PC-9 (cell line): ENCODE measurements at regions not wholly inside any gene's neighbourhood (a gene's known extent, or its start where the extent isn't known, plus 50 kb on each side); places are given as distances from the start of the nearest gene placed in this dataset.

Source experiments
- BruUV-seq: library from RNA; stranded (reverse); fragments of 400-500 nt; replicated peaks from 2 replicates; lab custom pipeline; 2021; lab: Mats Ljungman, UMichigan
- CTCF ChIA-PET: fragments of 300-600 bp; sonication (Branson Sonifier 250); formaldehyde crosslinking; loops from one replicate; lab custom pipeline; 2022; ENCODE audit warnings: antibody characterized with exemption; lab: Charles Lee
- POLR2A ChIA-PET: fragments of 300-600 bp; sonication (Branson Sonifier 250); formaldehyde crosslinking; loops from one replicate; lab custom pipeline; 2022; ENCODE audit warnings: antibody characterized with exemption; ENCODE audit not compliant: unreplicated experiment; lab: Charles Lee
- DNase-seq, 2 experiments: peaks; one replicate each; pipeline versions ENCODE4 v3.0.0 to v3.0.0-alpha.2; 2015 to 2022; ENCODE audit warnings: mixed read lengths in 1 of 2
- H2AFZ ChIP-seq: fragments of 200-600 bp; sonication (generic); 2 replicates; pipeline ENCODE4 v1.8.1; 2017; ENCODE audit warnings: antibody characterized with exemption
- H3F3A ChIP-seq: fragments of 200-600 bp; sonication (generic); 2 replicates; pipeline ENCODE4 v1.8.1; 2017; ENCODE audit warnings: antibody characterized with exemption, mild to moderate bottlenecking, low read depth; ENCODE audit not compliant: insufficient read depth
- H3K27ac ChIP-seq: fragments of 200-600 bp; sonication (generic); 2 replicates; pipeline ENCODE4 v1.6.1; 2016; ENCODE audit warnings: mixed run types
- H3K27me3 ChIP-seq: fragments of 200-600 bp; sonication (generic); 2 replicates; pipeline ENCODE4 v1.6.1; 2016; ENCODE audit warnings: low read depth, mixed run types; ENCODE audit not compliant: insufficient read depth
- H3K36me3 ChIP-seq: fragments of 200-600 bp; sonication (generic); 2 replicates; pipeline ENCODE4 v1.6.1; 2016; ENCODE audit warnings: low read depth, mixed run types
- H3K4me1 ChIP-seq: fragments of 200-600 bp; sonication (generic); replicated peaks from 2 replicates; pipeline ENCODE4 v1.6.1; 2016; ENCODE audit warnings: mixed run types; ENCODE audit not compliant: insufficient read depth
- H3K4me2 ChIP-seq: fragments of 200-600 bp; sonication (generic); 2 replicates; pipeline ENCODE4 v1.6.1; 2017; ENCODE audit warnings: mixed run types
- H3K4me3 ChIP-seq: fragments of 200-600 bp; sonication (generic); 2 replicates; pipeline ENCODE4 v1.6.1; 2016; ENCODE audit warnings: mixed run types
- H3K79me2 ChIP-seq: fragments of 200-600 bp; sonication (generic); 2 replicates; pipeline ENCODE4 v1.6.1; 2017; ENCODE audit warnings: low read depth, mixed run types
- H3K9me2 ChIP-seq: fragments of 200-600 bp; sonication (generic); 2 replicates; pipeline ENCODE4 v1.8.1; 2017; ENCODE audit warnings: mild to moderate bottlenecking; ENCODE audit not compliant: insufficient read depth
- H3K9me3 ChIP-seq: fragments of 200-600 bp; sonication (generic); 2 replicates; pipeline ENCODE4 v1.8.1; 2016; ENCODE audit warnings: low read depth; ENCODE audit not compliant: insufficient read depth
- H4K20me1 ChIP-seq: fragments of 200-600 bp; sonication (generic); 2 replicates; pipeline ENCODE4 v1.8.1; 2017; ENCODE audit not compliant: insufficient read depth
- EZH2 ChIP-seq: fragments of 200-600 bp; sonication (generic); IDR thresholded peaks from 2 replicates; pipeline ENCODE4 v1.8.0; 2017; ENCODE audit warnings: antibody characterized with exemption, low read depth
- intact Hi-C: fragments of 100-400 bp; cut with micrococcal nuclease; formaldehyde crosslinking; loops from one replicate; pipeline ENCODE4 v1.10.0; 2022; ENCODE audit not compliant: unreplicated experiment
- TF ChIP-seq, protein P1 (sequence below): fragments of 200-600 bp; sonication (generic); conservative IDR thresholded peaks from 2 replicates; pipeline ENCODE4 v1.6.1; 2017; ENCODE audit warnings: mixed run types, antibody characterized with exemption, mild to moderate bottlenecking, moderate library complexity

DNA sequence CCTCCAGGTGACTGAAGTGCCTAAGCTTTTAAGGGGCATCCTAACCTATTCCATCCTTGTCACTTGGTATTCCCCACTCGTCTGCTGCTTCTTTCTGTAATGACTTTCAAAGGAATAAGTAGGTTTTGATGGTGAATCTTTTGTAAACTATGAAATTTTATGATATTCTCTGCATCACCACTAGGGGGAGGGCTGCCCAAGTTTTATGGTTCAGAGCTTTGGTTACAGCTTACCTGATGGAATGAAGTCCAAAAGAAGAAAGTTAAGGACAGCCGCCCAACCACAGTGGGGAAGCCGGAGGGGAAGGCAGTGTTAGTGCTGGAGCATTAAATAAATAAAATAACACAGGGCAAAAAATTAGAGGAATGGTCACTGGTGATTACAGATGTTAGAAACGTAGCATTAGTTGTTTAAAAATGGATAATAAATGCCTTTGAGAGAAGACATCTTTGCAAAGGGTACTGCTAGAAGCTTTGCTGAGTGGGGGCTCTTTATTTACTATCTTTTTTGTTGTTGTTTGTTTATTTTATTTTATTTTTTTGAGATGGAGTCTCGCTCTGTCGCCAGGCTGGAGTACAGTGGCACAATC, 204.9 kb downstream of the GBA3 start:
- intact Hi-C loops, result loop anchor here (1.0 to 10.0 kb wide), 3 partner anchors 717 to 1522 kb away; no protein-coding TSS in a partner anchor
- Histone ChIP-seq H3K79me2 (no peaks in the 10 kb centered on the region), H3K27me3 (no peaks in the 10 kb centered on the region), H3K9me3 (no peaks in the 10 kb centered on the region), H3K4me2 (no peak overlapping the region), H3K4me1 (no peaks in the 10 kb centered on the region), H3K4me3 (no peak overlapping the region), H3K27ac (no peak overlapping the region), H4K20me1 (no peaks in the 10 kb centered on the region), H3K9me2 (no peaks in the 10 kb centered on the region), H3F3A (no peaks in the 10 kb centered on the region), H2AFZ (no peak overlapping the region), H3K36me3 (no peaks in the 10 kb centered on the region)
- TF ChIP-seq, protein P1, sequence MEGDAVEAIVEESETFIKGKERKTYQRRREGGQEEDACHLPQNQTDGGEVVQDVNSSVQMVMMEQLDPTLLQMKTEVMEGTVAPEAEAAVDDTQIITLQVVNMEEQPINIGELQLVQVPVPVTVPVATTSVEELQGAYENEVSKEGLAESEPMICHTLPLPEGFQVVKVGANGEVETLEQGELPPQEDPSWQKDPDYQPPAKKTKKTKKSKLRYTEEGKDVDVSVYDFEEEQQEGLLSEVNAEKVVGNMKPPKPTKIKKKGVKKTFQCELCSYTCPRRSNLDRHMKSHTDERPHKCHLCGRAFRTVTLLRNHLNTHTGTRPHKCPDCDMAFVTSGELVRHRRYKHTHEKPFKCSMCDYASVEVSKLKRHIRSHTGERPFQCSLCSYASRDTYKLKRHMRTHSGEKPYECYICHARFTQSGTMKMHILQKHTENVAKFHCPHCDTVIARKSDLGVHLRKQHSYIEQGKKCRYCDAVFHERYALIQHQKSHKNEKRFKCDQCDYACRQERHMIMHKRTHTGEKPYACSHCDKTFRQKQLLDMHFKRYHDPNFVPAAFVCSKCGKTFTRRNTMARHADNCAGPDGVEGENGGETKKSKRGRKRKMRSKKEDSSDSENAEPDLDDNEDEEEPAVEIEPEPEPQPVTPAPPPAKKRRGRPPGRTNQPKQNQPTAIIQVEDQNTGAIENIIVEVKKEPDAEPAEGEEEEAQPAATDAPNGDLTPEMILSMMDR, result peak; percentile 85
- TF ChIP-seq EZH2, result no peak
- CTCF ChIA-PET, result no interaction called here
- POLR2A ChIA-PET, result interaction anchor here (0.5 kb wide), 1 partner anchor 621 kb away, joined by 3 read pairs; no protein-coding TSS in a partner anchor
- peak in 1 of 2 experiments; percentile 19 for DNase-seq
- no TSS peak for BruUV-seq

DNA sequence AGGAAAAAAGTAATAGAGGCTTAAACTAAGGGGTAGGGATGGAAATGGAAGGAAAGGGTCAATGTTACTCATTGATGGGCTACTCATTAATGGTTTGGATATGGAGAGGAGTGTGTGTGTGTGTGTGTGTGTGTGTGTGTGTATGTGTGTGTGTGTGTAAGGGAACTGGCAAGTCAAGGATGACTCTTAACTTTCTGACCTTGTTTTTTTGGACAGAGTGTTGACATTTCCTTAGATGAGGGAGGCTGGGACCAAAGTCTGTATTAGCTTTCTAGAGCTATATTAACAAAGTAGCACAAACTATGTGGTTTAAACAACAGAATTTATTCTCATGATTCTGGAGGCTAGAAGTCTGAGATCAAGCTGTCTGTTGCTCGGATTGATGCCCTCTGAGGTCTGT, 202.7 kb downstream of the GBA3 start:
- no peak overlapping the region for H2AFZ ChIP-seq
- no peaks in the 10 kb centered on the region for H3K79me2 ChIP-seq
- no TSS peak for BruUV-seq
- no peak for DNase-seq
- no peaks in the 10 kb centered on the region for H3K4me1 ChIP-seq
- TF ChIP-seq, protein P1, result no peak
- TF ChIP-seq EZH2, result no peak
- H3K4me3 ChIP-seq, result no peak overlapping the region
- H4K20me1 ChIP-seq, result no peaks in the 10 kb centered on the region
- CTCF ChIA-PET, result interaction anchor here (0.6 kb wide), 1 partner anchor 507 kb away, joined by 3 read pairs; no protein-coding TSS in a partner anchor
- H3K9me3 ChIP-seq, result no peaks in the 10 kb centered on the region
- no peaks in the 10 kb centered on the region for H3K9me2 ChIP-seq
- no peaks in the 10 kb centered on the region for H3F3A ChIP-seq
- H3K27me3 ChIP-seq, result no peaks in the 10 kb centered on the region
- H3K27ac ChIP-seq, result no peak overlapping the region
- no peaks in the 10 kb centered on the region for H3K36me3 ChIP-seq
- POLR2A ChIA-PET, result no interaction called here
- H3K4me2 ChIP-seq, result no peak overlapping the region
- intact Hi-C loops, result loop anchor here (5.0 to 10.0 kb wide), 2 partner anchors 719 to 822 kb away; no protein-coding TSS in a partner anchor

DNA sequence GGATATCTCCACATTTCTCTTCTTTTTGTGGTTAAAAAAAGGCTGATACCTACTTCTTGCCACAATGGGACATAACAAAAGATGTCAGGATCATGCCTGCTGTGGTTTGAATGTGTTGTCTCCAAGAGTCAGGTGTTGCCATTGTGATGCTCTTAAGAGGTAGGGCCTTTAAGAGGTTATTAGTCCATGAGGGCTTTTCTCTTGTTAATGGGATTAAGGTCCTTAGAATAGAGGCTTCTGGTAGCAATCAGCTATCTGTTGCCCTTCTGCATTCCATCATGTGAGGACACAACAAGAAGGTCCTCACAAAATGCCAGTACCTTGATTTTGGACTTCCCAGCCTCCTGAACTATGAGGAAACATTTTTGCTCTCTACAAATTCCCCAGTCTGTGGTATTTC, 191.4 kb downstream of the GBA3 start:
- Histone ChIP-seq H3K36me3 (no peaks in the 10 kb centered on the region), H2AFZ (no peak overlapping the region), H3F3A (no peaks in the 10 kb centered on the region), H3K27me3 (no peaks in the 10 kb centered on the region), H3K27ac (no peak overlapping the region), H4K20me1 (no peaks in the 10 kb centered on the region), H3K9me2 (no peaks in the 10 kb centered on the region), H3K9me3 (no peaks in the 10 kb centered on the region), H3K4me2 (no peak overlapping the region), H3K4me1 (no peaks in the 10 kb centered on the region), H3K79me2 (no peaks in the 10 kb centered on the region), H3K4me3 (no peak overlapping the region)
- ChIA-PET CTCF (no interaction called here), POLR2A (no interaction called here)
- intact Hi-C loops, result no loop called here
- no peak for DNase-seq
- TF ChIP-seq, protein P1, result no peak
- no peak for TF ChIP-seq EZH2
- BruUV-seq, result no TSS peak
